Epithelial cell of esophagus (primary cell): ENCODE measurements at regions not wholly inside any gene's neighbourhood (a gene's known extent, or its start where the extent isn't known, plus 50 kb on each side); places are given as distances from the start of the nearest gene placed in this dataset.
"Not testable (repeated sequence)": the region's sequence is repeated elsewhere in the genome, so short reads cannot be mapped to it uniquely, and the experiment has no call there.

Source experiments
- DNase-seq: peaks from one replicate; pipeline ENCODE4 v3.0.0; 2010; ENCODE audit warnings: low read depth
- H3K4me3 ChIP-seq: 2 replicates; pipeline ENCODE4 v1.5.1; 2011; ENCODE audit warnings: mild to moderate bottlenecking, low read length, control low read depth
- TF ChIP-seq, protein P1 (sequence below): IDR thresholded peaks from 2 replicates; pipeline ENCODE4 v1.5.1; 2011; ENCODE audit warnings: low read depth, mild to moderate bottlenecking, low read length, control low read depth, inconsistent platforms; ENCODE audit not compliant: insufficient read depth; ENCODE audit errors: missing control alignments

DNA sequence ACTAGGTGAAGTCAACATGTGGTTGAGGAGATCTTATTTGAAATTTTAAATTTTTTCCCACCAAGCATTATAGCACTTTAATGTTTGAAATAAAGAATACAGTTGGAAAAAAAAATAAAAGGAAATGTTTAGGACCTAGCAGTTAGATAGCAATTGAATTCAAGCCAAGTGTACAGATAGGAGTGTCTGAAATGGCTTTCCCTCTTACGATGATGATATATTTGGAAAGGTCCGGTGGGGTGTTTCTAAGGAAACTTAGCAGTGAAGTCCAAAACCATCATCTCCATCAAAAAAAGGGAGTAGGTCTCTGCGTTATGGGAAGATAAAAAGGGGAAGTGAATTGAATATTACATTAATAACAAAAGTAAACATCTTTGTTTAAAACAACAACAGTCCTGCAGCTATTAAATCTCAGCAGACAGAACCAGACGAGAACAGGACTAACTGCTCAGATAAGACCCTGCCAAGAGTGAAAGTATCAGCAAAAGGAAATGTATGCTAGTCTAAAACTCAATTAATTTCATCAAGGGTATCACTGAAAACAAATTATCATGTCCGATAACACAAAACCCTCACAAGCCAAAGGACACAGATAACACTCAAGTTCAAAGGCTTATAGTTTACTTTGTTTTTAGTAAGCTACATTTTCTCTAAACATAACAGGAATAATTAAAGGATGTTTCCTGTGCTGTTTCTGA lies 242.0 kb downstream of the BMP4 start:
- DNase-seq = no peak
- H3K4me3 ChIP-seq = no peak overlapping the region
- TF ChIP-seq, protein P1, sequence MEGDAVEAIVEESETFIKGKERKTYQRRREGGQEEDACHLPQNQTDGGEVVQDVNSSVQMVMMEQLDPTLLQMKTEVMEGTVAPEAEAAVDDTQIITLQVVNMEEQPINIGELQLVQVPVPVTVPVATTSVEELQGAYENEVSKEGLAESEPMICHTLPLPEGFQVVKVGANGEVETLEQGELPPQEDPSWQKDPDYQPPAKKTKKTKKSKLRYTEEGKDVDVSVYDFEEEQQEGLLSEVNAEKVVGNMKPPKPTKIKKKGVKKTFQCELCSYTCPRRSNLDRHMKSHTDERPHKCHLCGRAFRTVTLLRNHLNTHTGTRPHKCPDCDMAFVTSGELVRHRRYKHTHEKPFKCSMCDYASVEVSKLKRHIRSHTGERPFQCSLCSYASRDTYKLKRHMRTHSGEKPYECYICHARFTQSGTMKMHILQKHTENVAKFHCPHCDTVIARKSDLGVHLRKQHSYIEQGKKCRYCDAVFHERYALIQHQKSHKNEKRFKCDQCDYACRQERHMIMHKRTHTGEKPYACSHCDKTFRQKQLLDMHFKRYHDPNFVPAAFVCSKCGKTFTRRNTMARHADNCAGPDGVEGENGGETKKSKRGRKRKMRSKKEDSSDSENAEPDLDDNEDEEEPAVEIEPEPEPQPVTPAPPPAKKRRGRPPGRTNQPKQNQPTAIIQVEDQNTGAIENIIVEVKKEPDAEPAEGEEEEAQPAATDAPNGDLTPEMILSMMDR = no peak

DNA sequence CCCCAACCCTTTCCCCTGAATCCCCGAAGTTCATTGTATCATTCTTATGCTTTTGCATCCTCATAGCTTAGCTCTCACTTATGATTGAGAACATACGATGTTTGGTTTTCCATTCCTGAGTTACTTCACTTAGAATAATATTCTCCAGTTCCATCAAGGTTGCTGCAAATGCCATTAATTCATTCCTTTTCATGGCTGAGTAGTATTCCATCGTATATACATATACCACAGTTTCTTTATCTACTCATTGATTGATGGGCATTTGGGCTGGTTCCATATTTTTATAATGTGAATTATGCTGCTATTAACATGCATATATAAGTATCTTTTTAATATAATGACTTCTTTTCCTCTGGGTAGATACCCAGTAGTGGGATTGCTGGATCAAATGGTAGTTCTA lies 243.7 kb downstream of the BMP4 start:
- not testable (repeated sequence) for H3K4me3 ChIP-seq, DNase-seq

DNA sequence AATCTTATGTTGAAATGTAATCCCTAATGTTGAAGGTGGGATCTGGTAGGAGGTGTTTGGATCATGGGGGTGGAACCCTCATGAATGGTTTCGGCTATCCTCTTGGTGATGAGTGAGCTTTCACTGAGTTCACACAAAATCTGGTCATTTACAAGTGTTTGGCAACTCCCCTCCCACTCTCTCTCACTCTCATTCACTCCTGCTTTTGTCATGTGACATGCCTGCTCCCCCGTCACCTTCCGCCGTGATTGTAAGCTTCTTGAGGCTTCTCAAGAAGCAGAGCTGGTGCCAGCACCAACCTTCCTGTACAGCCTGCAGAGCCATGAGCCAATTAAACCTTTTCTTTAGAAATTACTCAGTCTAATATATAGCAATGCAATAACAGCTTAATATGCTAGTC lies 245.4 kb downstream of the BMP4 start:
- TF ChIP-seq, protein P1 = no peak
- no peak overlapping the region for H3K4me3 ChIP-seq
- DNase-seq = no peak

DNA sequence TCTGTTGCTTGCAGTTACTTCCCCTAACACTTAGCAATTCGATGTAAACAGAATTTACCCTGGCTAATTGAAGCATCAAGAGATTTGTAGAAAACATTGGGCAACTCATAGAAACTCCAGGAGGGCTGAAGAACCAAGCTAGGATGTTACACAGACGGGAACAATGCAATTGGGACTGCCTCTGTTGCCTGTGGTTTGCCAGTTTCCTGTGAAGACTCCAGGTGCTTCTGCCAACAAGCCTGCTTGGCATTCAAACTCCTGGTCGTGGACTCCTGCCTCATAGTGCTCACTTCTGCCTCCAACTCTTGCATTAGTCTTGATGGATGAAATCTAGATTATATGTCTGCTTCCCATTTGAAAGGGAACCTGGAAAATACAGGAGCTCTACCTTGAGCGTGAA lies 246.0 kb downstream of the BMP4 start:
- no peak for DNase-seq
- TF ChIP-seq, protein P1 = no peak
- no peak overlapping the region for H3K4me3 ChIP-seq

DNA sequence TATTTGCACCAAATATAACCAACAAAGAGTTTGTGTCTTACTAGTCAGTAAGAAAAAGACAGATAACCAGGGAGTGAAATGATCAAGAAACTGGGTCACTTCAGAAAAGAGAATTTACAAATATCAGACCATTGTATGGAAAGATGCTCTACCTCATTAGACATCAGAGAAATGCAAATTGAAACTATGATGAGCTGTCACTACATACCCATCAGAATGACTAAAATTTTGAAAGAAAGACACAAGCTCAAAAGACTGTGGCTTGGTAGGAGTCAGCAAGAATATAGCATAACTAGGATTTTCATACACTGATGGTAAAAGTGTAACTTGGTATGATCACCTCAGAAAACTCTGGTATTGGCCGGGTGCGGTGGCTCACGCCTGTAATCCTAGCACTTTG lies 247.2 kb downstream of the BMP4 start:
- no peak overlapping the region for H3K4me3 ChIP-seq
- TF ChIP-seq, protein P1 = no peak
- no peak for DNase-seq

DNA sequence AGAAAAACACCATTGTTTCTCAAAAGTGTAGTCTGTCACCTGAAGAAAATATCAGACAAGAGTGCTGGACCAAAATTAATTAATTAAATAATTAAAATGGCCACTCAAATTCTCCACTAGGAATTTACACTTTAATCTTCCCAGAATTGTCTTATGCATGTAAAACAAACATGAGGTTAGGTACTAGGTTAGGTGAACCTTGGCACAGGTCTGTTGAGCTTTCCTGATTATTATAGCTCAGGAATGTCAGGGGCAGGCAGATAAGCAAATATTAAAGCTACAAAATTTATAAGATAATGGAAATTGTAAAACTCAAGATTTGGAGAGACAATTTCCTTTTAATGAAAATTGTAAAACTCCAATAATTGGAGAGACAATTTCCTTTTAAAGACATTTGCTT lies 253.2 kb downstream of the BMP4 start:
- H3K4me3 ChIP-seq = no peak overlapping the region
- TF ChIP-seq, protein P1 = no peak
- no peak for DNase-seq

GRCh38 chr14:53701108-53701875 lies 255.3 kb downstream of the BMP4 start:
- no peak for DNase-seq
- H3K4me3 ChIP-seq = no peak overlapping the region
- TF ChIP-seq, protein P1 = no peak
